H1 (cell line): ENCODE measurements at regions not wholly inside any gene's neighbourhood (a gene's known extent, or its start where the extent isn't known, plus 50 kb on each side); places are given as distances from the start of the nearest gene placed in this dataset.

Experiments
- CTCF ChIA-PET: fragments of 300-600 bp; sonication (Branson Sonifier 250); formaldehyde crosslinking; loops from one replicate; lab custom pipeline; 2021; ENCODE audit not compliant: partially characterized antibody; lab: Charles Lee
- POLR2A ChIA-PET: fragments of 300-600 bp; sonication (Branson Sonifier 250); formaldehyde crosslinking; loops from one replicate; lab custom pipeline; 2021; ENCODE audit warnings: inconsistent platforms; ENCODE audit not compliant: partially characterized antibody; lab: Charles Lee
- DNase-seq, 2 experiments: peaks; one replicate each; pipeline versions ENCODE4 v3.0.0 to v3.0.0-alpha.2; 2010 to 2022; ENCODE audit warnings: low spot score in 2 of 2, low read depth in 1 of 2, mixed read lengths in 1 of 2
- FAIRE-seq: peaks from 2 replicates; lab custom pipeline; 2011; peaks lifted over from hg19 to GRCh38; lab: Jason Lieb, UNC
- H2AFZ ChIP-seq: 2 replicates; pipeline ENCODE4 v1.8.1; 2012; ENCODE audit warnings: low read length, inconsistent platforms
- H2AK5ac ChIP-seq: 2 replicates; pipeline ENCODE4 v1.6.1; 2013; ENCODE audit warnings: low read depth, low read length
- H2BK120ac ChIP-seq: replicated peaks from 2 replicates; pipeline ENCODE3; 2013; ENCODE audit warnings: low read depth, low read length, inconsistent platforms
- H2BK12ac ChIP-seq: 2 replicates; pipeline ENCODE4 v1.6.1; 2013; ENCODE audit warnings: low read depth, low read length
- H2BK15ac ChIP-seq: 2 replicates; pipeline ENCODE4 v1.6.1; 2013; ENCODE audit warnings: low read length
- H2BK20ac ChIP-seq: 2 replicates; pipeline ENCODE4 v1.6.1; 2013; ENCODE audit warnings: low read length
- H2BK5ac ChIP-seq: 2 replicates; pipeline ENCODE4 v1.6.1; 2013; ENCODE audit warnings: low read depth, low read length
- H3K14ac ChIP-seq: 2 replicates; pipeline ENCODE4 v1.6.1; 2013; ENCODE audit warnings: inconsistent platforms; ENCODE audit not compliant: insufficient read length
- H3K18ac ChIP-seq: 2 replicates; pipeline ENCODE4 v1.6.1; 2013; ENCODE audit warnings: low read length; ENCODE audit errors: extremely low read depth
- H3K23ac ChIP-seq: 2 replicates; pipeline ENCODE4 v1.6.1; 2013; ENCODE audit warnings: inconsistent platforms; ENCODE audit not compliant: insufficient read length
- H3K23me2 ChIP-seq: 2 replicates; pipeline ENCODE4 v1.6.1; 2013; ENCODE audit warnings: low read depth, low read length
- H3K27ac ChIP-seq: 2 replicates; pipeline ENCODE4 v1.6.1; 2011; ENCODE audit warnings: low read depth, low read length, inconsistent platforms
- H3K27me3 ChIP-seq, 4 experiments: replicated peaks in 1 of 4; 1 replicate in 1 of 4; 2 replicates in 3 of 4; pipeline versions ENCODE4 v1.6.1 to v1.8.1; 2011 to 2013; ENCODE audit warnings: low read length in 3 of 4, mild to moderate bottlenecking in 3 of 4, inconsistent platforms in 2 of 4, mixed read lengths in 2 of 4, moderate library complexity in 1 of 4; ENCODE audit not compliant: control insufficient read depth in 3 of 4, insufficient read depth in 3 of 4; ENCODE audit errors: extremely low read depth in 1 of 4
- H3K36me3 ChIP-seq, 4 experiments: 2 replicates each; pipeline versions ENCODE4 v1.6.1 to v1.8.1; 2011 to 2013; ENCODE audit warnings: mild to moderate bottlenecking in 4 of 4, low read length in 3 of 4, moderate library complexity in 2 of 4, control low read depth in 1 of 4, inconsistent platforms in 1 of 4; ENCODE audit not compliant: insufficient read depth in 4 of 4, control insufficient read depth in 2 of 4
- H3K4ac ChIP-seq: replicated peaks from 2 replicates; pipeline ENCODE3; 2013; ENCODE audit warnings: low read length, low read depth, mixed read lengths, inconsistent platforms; ENCODE audit not compliant: insufficient read length
- H3K4me1 ChIP-seq, 4 experiments: replicated peaks in 1 of 4; 1 replicate in 1 of 4; 2 replicates in 3 of 4; pipeline versions ENCODE4 v1.6.1 to v1.8.1; 2011 to 2013; ENCODE audit warnings: low read length in 3 of 4, inconsistent platforms in 2 of 4, mixed read lengths in 1 of 4; ENCODE audit not compliant: insufficient read depth in 4 of 4, control insufficient read depth in 3 of 4
- H3K4me2 ChIP-seq, 2 experiments: 2 replicates each; pipeline versions ENCODE4 v1.6.1 to v1.8.1; 2011 to 2013; ENCODE audit warnings: low read depth in 2 of 2, low read length in 2 of 2, control low read depth in 1 of 2, inconsistent platforms in 1 of 2, mild to moderate bottlenecking in 1 of 2; ENCODE audit not compliant: insufficient read depth in 1 of 2
- H3K4me3 ChIP-seq, 4 experiments: fragments of 200-600, 300-600 bp in 1 of 4; sonication (generic), shearing (Covaris generic), sonication (Bioruptor Twin) in 1 of 4; 2 replicates each; pipeline versions ENCODE4 v1.5.1 to v1.8.1; 2011 to 2016; ENCODE audit warnings: low read length in 4 of 4, low read depth in 3 of 4, control low read depth in 2 of 4, inconsistent platforms in 2 of 4, mild to moderate bottlenecking in 2 of 4, mixed read lengths in 1 of 4, moderate library complexity in 1 of 4; ENCODE audit not compliant: insufficient read depth in 2 of 4; ENCODE audit errors: extremely low read depth in 1 of 4
- H3K56ac ChIP-seq: replicated peaks from 2 replicates; pipeline ENCODE3; 2013; ENCODE audit warnings: low read depth, mild to moderate bottlenecking, mixed read lengths, low read length, inconsistent platforms; ENCODE audit not compliant: insufficient read length
- H3K79me1 ChIP-seq: 2 replicates; pipeline ENCODE4 v1.6.1; 2013; ENCODE audit warnings: low read depth, low read length, control low read depth
- H3K79me2 ChIP-seq, 2 experiments: 2 replicates each; pipeline versions ENCODE4 v1.6.1 to v1.8.1; 2012 to 2013; ENCODE audit warnings: low read length in 2 of 2, mild to moderate bottlenecking in 2 of 2, inconsistent platforms in 1 of 2; ENCODE audit not compliant: insufficient read depth in 2 of 2, control insufficient read depth in 1 of 2
- H3K9ac ChIP-seq, 4 experiments: replicated peaks in 1 of 4; 1 replicate in 1 of 4; 2 replicates in 3 of 4; pipeline versions ENCODE4 v1.6.1 to v1.8.1; 2011 to 2013; ENCODE audit warnings: low read depth in 3 of 4, low read length in 3 of 4, control low read depth in 2 of 4, mild to moderate bottlenecking in 2 of 4, moderate library complexity in 2 of 4, inconsistent platforms in 1 of 4; ENCODE audit errors: extremely low read depth in 1 of 4
- H3K9me3 ChIP-seq, 2 experiments: 2 replicates each; pipeline versions ENCODE4 v1.6.1 to v1.8.1; 2012 to 2013; ENCODE audit warnings: mild to moderate bottlenecking in 2 of 2, moderate library complexity in 2 of 2, control low read depth in 1 of 2, inconsistent platforms in 1 of 2, low read depth in 1 of 2, low read length in 1 of 2, mixed read lengths in 1 of 2; ENCODE audit not compliant: insufficient read depth in 2 of 2
- H4K20me1 ChIP-seq, 2 experiments: replicated peaks in 1 of 2; 2 replicates each; pipeline versions ENCODE3 to v1.8.1; 2011 to 2013; ENCODE audit warnings: inconsistent platforms in 2 of 2, low read length in 2 of 2, mild to moderate bottlenecking in 1 of 2; ENCODE audit not compliant: insufficient read depth in 2 of 2, control insufficient read depth in 1 of 2
- H4K5ac ChIP-seq: 2 replicates; pipeline ENCODE4 v1.6.1; 2013; ENCODE audit warnings: low read length, low read depth, mixed read lengths, inconsistent platforms; ENCODE audit not compliant: insufficient read length
- H4K8ac ChIP-seq: 2 replicates; pipeline ENCODE4 v1.8.0; 2013; ENCODE audit warnings: mild to moderate bottlenecking, moderate library complexity, low read length, inconsistent platforms; ENCODE audit not compliant: insufficient read depth; ENCODE audit errors: extremely low read depth
- H4K91ac ChIP-seq: replicated peaks from 2 replicates; pipeline ENCODE3; 2013; ENCODE audit warnings: low read length, mixed read lengths, inconsistent platforms; ENCODE audit not compliant: insufficient read length
- CBX8 ChIP-seq: fragments of 300-800, 300-1000 bp; sonication (generic); IDR thresholded peaks from 2 replicates; pipeline ENCODE4 v1.7.1; 2016; ENCODE audit warnings: low read depth, low read length, borderline replicate concordance
- CREB1 ChIP-seq: IDR thresholded peaks from 2 replicates; pipeline ENCODE4 v1.6.1; 2012; ENCODE audit warnings: inconsistent platforms
- GTF2F1 ChIP-seq: IDR thresholded peaks from 2 replicates; pipeline ENCODE4 v1.6.1; 2012; ENCODE audit warnings: low read depth, low read length, improper control_type of control experiment, borderline replicate concordance
- KDM1A ChIP-seq: fragments of 200-600, 300-600 bp; sonication (generic); IDR thresholded peaks from 2 replicates; pipeline ENCODE4 v1.7.1; 2016; ENCODE audit warnings: mild to moderate bottlenecking, low read length, borderline replicate concordance
- RAD21 ChIP-seq, 2 experiments: IDR thresholded peaks in 1 of 2; conservative IDR thresholded peaks in 1 of 2; 2 replicates each; pipeline ENCODE4 v1.6.1; 2011; ENCODE audit warnings: low read depth in 2 of 2, low read length in 2 of 2, improper control_type of control experiment in 1 of 2, inconsistent platforms in 1 of 2, mild to moderate bottlenecking in 1 of 2, moderate library complexity in 1 of 2
- RBBP5 ChIP-seq: IDR thresholded peaks from 2 replicates; pipeline ENCODE4 v1.7.1; 2012; ENCODE audit warnings: low read depth, mild to moderate bottlenecking, inconsistent platforms, low read length, moderate library complexity, borderline replicate concordance
- SAP30 ChIP-seq: fragments of 300-600 bp; sonication (generic); IDR thresholded peaks from 2 replicates; pipeline ENCODE4 v1.7.1; 2012; ENCODE audit warnings: low read length, moderate library complexity, mild to moderate bottlenecking, inconsistent platforms; ENCODE audit not compliant: insufficient read depth, insufficient replicate concordance

DNA sequence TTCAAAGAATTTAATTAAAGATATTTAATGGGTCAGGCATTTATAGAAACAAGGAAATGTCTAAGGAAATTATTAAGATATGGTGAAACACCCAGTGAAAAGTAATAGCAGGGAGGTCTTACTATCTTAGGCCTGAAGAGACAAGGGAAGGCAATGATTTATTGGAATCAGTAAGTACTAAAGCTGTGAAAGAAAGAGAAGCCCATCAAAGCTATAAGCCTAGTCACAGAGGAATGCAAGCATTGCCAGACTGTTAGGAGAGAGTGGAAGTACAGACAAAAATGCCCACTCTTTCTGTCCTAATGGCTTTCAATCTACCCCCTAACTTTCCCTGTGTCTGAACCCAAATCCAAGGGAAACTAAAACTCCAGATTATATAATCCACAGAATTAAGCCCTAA is 69.2 kb upstream of the PIK3C2G start:
- Histone ChIP-seq H4K91ac (no peak overlapping the region), H3K27me3 (no peaks in the 10 kb centered on the region)

More for the DNA sequence above, 69.2 kb upstream of the PIK3C2G start:
- H2AK5ac ChIP-seq = no peak overlapping the region
- H2BK12ac ChIP-seq = no peak overlapping the region
- TF ChIP-seq RAD21 (IDR thresholded peaks at IDR 0.05 in 1 of 2, conservative IDR thresholded peaks at IDR 0.05 in 1 of 2; ENCODE audit: low read depth in 2 of 2, low read length in 2 of 2) (no peak), CBX8 (no peak), KDM1A (no peak), GTF2F1 (no peak), CREB1 (no peak), SAP30 (no peak), RBBP5 (no peak)
- no peaks in the 10 kb centered on the region for H3K36me3 ChIP-seq
- no peak overlapping the region for H3K9ac ChIP-seq
- no peak overlapping the region for H2BK5ac ChIP-seq
- no peak overlapping the region for H3K18ac ChIP-seq
- H3K4me3 ChIP-seq = no peak overlapping the region
- H3K27ac ChIP-seq = no peak overlapping the region
- H3K4ac ChIP-seq = no peak overlapping the region
- no peak for FAIRE-seq
- H3K14ac ChIP-seq = no peak overlapping the region
- no peak overlapping the region for H3K56ac ChIP-seq
- DNase-seq = no peak
- POLR2A ChIA-PET = no interaction called here
- H4K5ac ChIP-seq = no peak overlapping the region
- no peak overlapping the region for H2BK15ac ChIP-seq
- no peak overlapping the region for H3K4me2 ChIP-seq
- H2AFZ ChIP-seq = no peak overlapping the region
- CTCF ChIA-PET = interaction anchor here (0.6 to 1.5 kb wide), 2 partner anchors 15 to 200 kb away, joined by 3 read pairs; no protein-coding TSS in a partner anchor
- no peak overlapping the region for H4K8ac ChIP-seq
- H3K4me1 ChIP-seq = no peaks in the 10 kb centered on the region
- no peak overlapping the region for H2BK120ac ChIP-seq
- no peak overlapping the region for H2BK20ac ChIP-seq
- H3K79me1 ChIP-seq = no peaks in the 10 kb centered on the region
- H3K79me2 ChIP-seq = no peaks in the 10 kb centered on the region
- no peaks in the 10 kb centered on the region; a peak in 1 of 4 replicates for H3K9me3 ChIP-seq
- no peaks in the 10 kb centered on the region for H4K20me1 ChIP-seq
- H3K23me2 ChIP-seq = no peaks in the 10 kb centered on the region
- no peak overlapping the region for H3K23ac ChIP-seq
